ENCODE measurements at regions not wholly inside any gene's neighbourhood (a gene's known extent, or its start where the extent isn't known, plus 50 kb on each side); places are given as distances from the start of the nearest gene placed in this dataset.

DNA sequence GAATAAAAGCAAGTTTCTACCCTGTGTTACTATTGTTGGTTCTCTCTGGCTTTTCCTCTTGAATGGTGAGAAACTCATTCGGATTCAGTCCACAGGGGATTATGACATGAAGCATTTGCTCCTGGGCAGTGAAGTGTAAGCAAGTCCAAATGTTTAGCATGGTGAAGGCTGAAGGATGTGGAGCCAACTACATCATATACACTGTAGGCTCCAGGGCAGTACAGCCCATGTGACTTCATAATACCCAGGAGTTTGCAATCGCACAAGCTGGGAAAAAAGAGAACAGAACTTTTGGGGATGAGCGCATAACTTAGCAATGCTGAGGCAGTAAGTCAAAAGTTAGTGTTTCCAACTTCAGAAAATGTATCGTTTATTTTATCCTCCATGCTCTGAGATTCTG lies 695.7 kb upstream of the POU3F3 start:
- TF ChIP-seq, protein P1, sequence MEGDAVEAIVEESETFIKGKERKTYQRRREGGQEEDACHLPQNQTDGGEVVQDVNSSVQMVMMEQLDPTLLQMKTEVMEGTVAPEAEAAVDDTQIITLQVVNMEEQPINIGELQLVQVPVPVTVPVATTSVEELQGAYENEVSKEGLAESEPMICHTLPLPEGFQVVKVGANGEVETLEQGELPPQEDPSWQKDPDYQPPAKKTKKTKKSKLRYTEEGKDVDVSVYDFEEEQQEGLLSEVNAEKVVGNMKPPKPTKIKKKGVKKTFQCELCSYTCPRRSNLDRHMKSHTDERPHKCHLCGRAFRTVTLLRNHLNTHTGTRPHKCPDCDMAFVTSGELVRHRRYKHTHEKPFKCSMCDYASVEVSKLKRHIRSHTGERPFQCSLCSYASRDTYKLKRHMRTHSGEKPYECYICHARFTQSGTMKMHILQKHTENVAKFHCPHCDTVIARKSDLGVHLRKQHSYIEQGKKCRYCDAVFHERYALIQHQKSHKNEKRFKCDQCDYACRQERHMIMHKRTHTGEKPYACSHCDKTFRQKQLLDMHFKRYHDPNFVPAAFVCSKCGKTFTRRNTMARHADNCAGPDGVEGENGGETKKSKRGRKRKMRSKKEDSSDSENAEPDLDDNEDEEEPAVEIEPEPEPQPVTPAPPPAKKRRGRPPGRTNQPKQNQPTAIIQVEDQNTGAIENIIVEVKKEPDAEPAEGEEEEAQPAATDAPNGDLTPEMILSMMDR (IDR thresholded peaks at IDR 0.05; ENCODE audit: poor library complexity), result no peak
- TF ChIP-seq EZH2 (IDR thresholded peaks at IDR 0.05; ENCODE audit: borderline replicate concordance) (no peak), EZH2phosphoT487 (IDR thresholded peaks at IDR 0.05; ENCODE audit: low read depth, severe bottlenecking, unreplicated experiment) (no peak)
